ENCODE measurements at regions not wholly inside any gene's neighbourhood (a gene's known extent, or its start where the extent isn't known, plus 50 kb on each side); places are given as distances from the start of the nearest gene placed in this dataset.
A peak's percentile ranks its signal among the peaks of the same experiment; 100 is the strongest.

DNA sequence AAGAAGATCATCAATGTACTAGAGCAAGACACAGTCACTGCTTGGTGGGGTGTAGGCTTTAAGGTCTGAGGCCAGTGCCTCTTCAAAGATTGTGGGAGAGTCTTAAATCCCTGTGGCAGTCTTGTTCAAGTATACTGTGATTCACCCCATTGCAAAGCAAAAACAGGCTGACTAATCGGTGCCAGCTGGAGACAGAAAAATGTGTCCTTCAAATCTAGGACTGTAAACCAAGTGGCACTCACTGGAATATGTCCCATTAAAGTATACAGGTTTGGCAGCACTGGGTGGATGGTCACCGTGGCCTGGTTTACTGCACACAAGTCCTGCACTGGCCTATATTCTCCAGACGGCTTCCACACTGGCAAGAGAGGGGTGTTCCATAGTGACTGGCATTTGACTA, 1315.3 kb downstream of the TMEM121 start:
- peak overlapping the region; percentile 25 for H3K27ac Mint-ChIP-seq
- H3K9me3 ChIP-seq (ENCODE audit: control insufficient read depth in 1 of 2, insufficient read depth in 1 of 2, low read length in 2 of 2), result no peaks in the 10 kb centered on the region
- H3K4me3 Mint-ChIP-seq, result peak overlapping the region; percentile 26
- no peak overlapping the region for H3K4me3 ChIP-seq (ENCODE audit: low read length)
- DNase-seq (no peak), ATAC-seq (ENCODE audit: poor library complexity) (no peak)
- TF ChIP-seq CTCF (IDR thresholded peaks at IDR 0.05), result no peak
- H3K27me3 Mint-ChIP-seq, result no peaks in the 10 kb centered on the region
- H3K27ac ChIP-seq (ENCODE audit: low read depth in 1 of 2, low read length in 2 of 2), result no peak overlapping the region
- H3K9me3 Mint-ChIP-seq, result no peaks in the 10 kb centered on the region
- H3K36me3 Mint-ChIP-seq (ENCODE audit: low read depth), result peaks cover 9% of the 10 kb centered on the region
- CTCF ChIA-PET, result interaction anchor here (3.4 to 5.2 kb wide), 2 partner anchors 11 to 31 kb away, joined by 32 to 42 read pairs; no protein-coding TSS in a partner anchor
- H3K4me1 Mint-ChIP-seq (ENCODE audit: low read depth), result peaks cover 39% of the 10 kb centered on the region
- H3K27me3 ChIP-seq (ENCODE audit: control insufficient read depth in 1 of 2, insufficient read depth in 2 of 2, low read length in 2 of 2), result no peaks in the 10 kb centered on the region
- intact Hi-C loops (cut with DNase I, micrococcal nuclease), result no loop called here
- no peaks in the 10 kb centered on the region for H3K36me3 ChIP-seq (ENCODE audit: insufficient read depth, low read length)
- POLR2A ChIA-PET, result no interaction called here
- peaks cover 19% of the 10 kb centered on the region for H3K4me1 ChIP-seq (ENCODE audit: insufficient read depth, low read length)

GRCh38 chr14:106842687-106843086, 1316.3 kb downstream of the TMEM121 start:
- Histone ChIP-seq H3K36me3 (ENCODE audit: insufficient read depth, low read length) (no peaks in the 10 kb centered on the region), H3K9me3 (ENCODE audit: control insufficient read depth in 1 of 2, insufficient read depth in 1 of 2, low read length in 2 of 2) (no peaks in the 10 kb centered on the region), H3K27me3 (ENCODE audit: control insufficient read depth in 1 of 2, insufficient read depth in 2 of 2, low read length in 2 of 2) (no peaks in the 10 kb centered on the region), H3K4me3 (ENCODE audit: low read length) (no peak overlapping the region), H3K4me1 (ENCODE audit: insufficient read depth, low read length) (peaks cover 19% of the 10 kb centered on the region), H3K27ac (ENCODE audit: low read depth in 1 of 2, low read length in 2 of 2) (no peak overlapping the region)
- ChIA-PET CTCF (interaction anchor here (0.8 to 5.2 kb wide), 4 partner anchors 10 to 30 kb away, joined by 3 to 42 read pairs (median 11); no protein-coding TSS in a partner anchor), POLR2A (no interaction called here)
- DNase-seq (no peak), ATAC-seq (ENCODE audit: poor library complexity) (no peak)
- no peaks in the 10 kb centered on the region for H3K9me3 Mint-ChIP-seq
- intact Hi-C loops (cut with DNase I, micrococcal nuclease), result no loop called here
- H3K27ac Mint-ChIP-seq, result no peak overlapping the region
- H3K27me3 Mint-ChIP-seq, result no peaks in the 10 kb centered on the region
- peak; percentile 24 for TF ChIP-seq CTCF (IDR thresholded peaks at IDR 0.05)
- H3K4me1 Mint-ChIP-seq (ENCODE audit: low read depth), result peaks cover 46% of the 10 kb centered on the region
- peaks cover 9% of the 10 kb centered on the region for H3K36me3 Mint-ChIP-seq (ENCODE audit: low read depth)
- peak overlapping the region; percentile 2 for H3K4me3 Mint-ChIP-seq

DNA sequence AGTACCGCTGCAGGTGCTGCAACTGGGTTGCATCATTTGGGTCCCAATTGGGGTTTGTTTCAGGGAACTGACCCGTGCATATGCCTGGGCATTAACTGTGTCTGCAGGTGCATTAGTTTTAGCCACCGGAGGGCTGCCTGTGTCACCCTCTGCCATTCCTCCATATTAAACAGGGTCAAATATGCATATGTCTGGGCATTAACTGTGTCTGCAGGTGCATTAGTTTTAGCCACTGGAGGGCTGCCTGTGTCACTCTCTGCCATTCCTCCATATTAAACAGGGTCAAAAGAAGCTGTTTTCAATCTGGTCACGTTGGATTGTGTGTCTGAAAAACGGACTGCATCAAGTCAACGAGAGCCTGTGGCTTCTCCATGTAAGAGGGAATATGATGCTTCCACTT, 1317.0 kb downstream of the TMEM121 start:
- Histone ChIP-seq H3K27ac (ENCODE audit: low read depth in 1 of 2, low read length in 2 of 2) (peak overlapping the region in 1 of 2 donors; percentile 82), H3K27me3 (ENCODE audit: control insufficient read depth in 1 of 2, insufficient read depth in 2 of 2, low read length in 2 of 2) (no peaks in the 10 kb centered on the region), H3K4me3 (ENCODE audit: low read length) (peak overlapping the region; percentile 90), H3K4me1 (ENCODE audit: insufficient read depth, low read length) (peaks cover 19% of the 10 kb centered on the region), H3K9me3 (ENCODE audit: control insufficient read depth in 1 of 2, insufficient read depth in 1 of 2, low read length in 2 of 2) (no peaks in the 10 kb centered on the region), H3K36me3 (ENCODE audit: insufficient read depth, low read length) (no peaks in the 10 kb centered on the region)
- ChIA-PET CTCF (interaction anchor here (0.8 to 5.2 kb wide), 4 partner anchors 10 to 30 kb away, joined by 3 to 42 read pairs (median 11); no protein-coding TSS in a partner anchor), POLR2A (interaction anchor here (0.7 to 1.2 kb wide), 2 partner anchors 13 to 336 kb away, joined by 3 to 4 read pairs; no protein-coding TSS in a partner anchor)
- peaks cover 46% of the 10 kb centered on the region for H3K4me1 Mint-ChIP-seq (ENCODE audit: low read depth)
- peak overlapping the region; percentile 96 for H3K4me3 Mint-ChIP-seq
- H3K27ac Mint-ChIP-seq, result peak overlapping the region; percentile 52
- H3K9me3 Mint-ChIP-seq, result no peaks in the 10 kb centered on the region
- no peak for TF ChIP-seq CTCF (IDR thresholded peaks at IDR 0.05)
- H3K36me3 Mint-ChIP-seq (ENCODE audit: low read depth), result peaks cover 9% of the 10 kb centered on the region
- no peak for ATAC-seq (ENCODE audit: poor library complexity)
- H3K27me3 Mint-ChIP-seq, result no peaks in the 10 kb centered on the region
- intact Hi-C loops (cut with DNase I, micrococcal nuclease), result no loop called here
- DNase-seq, result peak in 3 of 14 experiments; percentile 14 to 26 (median 22)

All from CD4-positive, alpha-beta T cell (primary cell).